IPS-18a (cell line): ENCODE measurements at regions not wholly inside any gene's neighbourhood (a gene's known extent, or its start where the extent isn't known, plus 50 kb on each side); places are given as distances from the start of the nearest gene placed in this dataset.
"Not testable (repeated sequence)": the region's sequence is repeated elsewhere in the genome, so short reads cannot be mapped to it uniquely, and the experiment has no call there.

Experiments used
- H3K27ac ChIP-seq: one replicate; pipeline ENCODE4 v1.5.1; 2013; ENCODE audit warnings: low read length
- H3K27me3 ChIP-seq: one replicate; pipeline ENCODE4 v1.6.1; 2013; ENCODE audit warnings: mild to moderate bottlenecking, low read length; ENCODE audit not compliant: control insufficient read depth, insufficient read depth
- H3K36me3 ChIP-seq: one replicate; pipeline ENCODE4 v1.6.1; 2013; ENCODE audit warnings: low read depth, low read length; ENCODE audit not compliant: control insufficient read depth
- H3K4me1 ChIP-seq: one replicate; pipeline ENCODE4 v1.6.1; 2013; ENCODE audit warnings: low read depth, low read length; ENCODE audit not compliant: control insufficient read depth
- H3K4me3 ChIP-seq: one replicate; pipeline ENCODE4 v1.5.1; 2013; ENCODE audit warnings: low read length
- H3K9ac ChIP-seq: one replicate; pipeline ENCODE4 v1.6.1; 2013; ENCODE audit warnings: mild to moderate bottlenecking, low read length, moderate library complexity
- H3K9me3 ChIP-seq: one replicate; pipeline ENCODE4 v1.6.1; 2013; ENCODE audit warnings: low read depth, low read length; ENCODE audit not compliant: control insufficient read depth

- no peak overlapping the region for H3K9ac ChIP-seq
- H3K4me1 ChIP-seq, result no peaks in the 10 kb centered on the region
- H3K36me3 ChIP-seq, result no peaks in the 10 kb centered on the region
- H3K4me3 ChIP-seq, result no peak overlapping the region
- no peak overlapping the region for H3K27ac ChIP-seq
- H3K27me3 ChIP-seq, result no peaks in the 10 kb centered on the region
- no peaks in the 10 kb centered on the region for H3K9me3 ChIP-seq
These were observed 98.2 kb upstream of the TMEM178A start for GRCh38 chr2:39567507-39567906.

- Histone ChIP-seq H3K27me3 (no peaks in the 10 kb centered on the region), H3K4me1 (no peaks in the 10 kb centered on the region), H3K27ac (no peak overlapping the region), H3K9ac (no peak overlapping the region), H3K36me3 (no peaks in the 10 kb centered on the region), H3K9me3 (no peaks in the 10 kb centered on the region), H3K4me3 (no peak overlapping the region)
These were observed 97.6 kb upstream of the TMEM178A start for GRCh38 chr2:39568116-39568515.

GRCh38 chr2:39568561-39569006 is 97.1 kb upstream of the TMEM178A start:
- Histone ChIP-seq H3K27me3 (no peaks in the 10 kb centered on the region), H3K9me3 (no peaks in the 10 kb centered on the region), H3K9ac (no peak overlapping the region), H3K36me3 (no peaks in the 10 kb centered on the region), H3K4me1 (no peaks in the 10 kb centered on the region), H3K27ac (no peak overlapping the region), H3K4me3 (no peak overlapping the region)

GRCh38 chr2:39570130-39570555 is 95.6 kb upstream of the TMEM178A start:
- Histone ChIP-seq H3K27ac (no peak overlapping the region), H3K27me3 (no peaks in the 10 kb centered on the region), H3K4me3 (no peak overlapping the region), H3K9ac (no peak overlapping the region), H3K9me3 (no peaks in the 10 kb centered on the region), H3K4me1 (no peaks in the 10 kb centered on the region), H3K36me3 (no peaks in the 10 kb centered on the region)

- no peak overlapping the region for H3K27ac ChIP-seq
- no peaks in the 10 kb centered on the region for H3K36me3 ChIP-seq
- H3K9me3 ChIP-seq, result no peaks in the 10 kb centered on the region
- no peaks in the 10 kb centered on the region for H3K27me3 ChIP-seq
- no peak overlapping the region for H3K4me3 ChIP-seq
- no peaks in the 10 kb centered on the region for H3K4me1 ChIP-seq
- H3K9ac ChIP-seq, result no peak overlapping the region
These were observed 95.1 kb upstream of the TMEM178A start for GRCh38 chr2:39570614-39571013.

- Histone ChIP-seq H3K27me3 (no peaks in the 10 kb centered on the region), H3K27ac (no peak overlapping the region), H3K9me3 (no peaks in the 10 kb centered on the region), H3K9ac (no peak overlapping the region), H3K36me3 (no peaks in the 10 kb centered on the region), H3K4me1 (no peaks in the 10 kb centered on the region), H3K4me3 (no peak overlapping the region)
These were observed 94.5 kb upstream of the TMEM178A start for GRCh38 chr2:39571111-39571731.

GRCh38 chr2:39573276-39573675 is 92.4 kb upstream of the TMEM178A start:
- no peak overlapping the region for H3K9ac ChIP-seq
- no peaks in the 10 kb centered on the region for H3K4me1 ChIP-seq
- H3K36me3 ChIP-seq, result no peaks in the 10 kb centered on the region
- no peaks in the 10 kb centered on the region for H3K27me3 ChIP-seq
- no peaks in the 10 kb centered on the region for H3K9me3 ChIP-seq
- no peak overlapping the region for H3K27ac ChIP-seq
- H3K4me3 ChIP-seq, result no peak overlapping the region

- Histone ChIP-seq H3K27me3 (no peaks in the 10 kb centered on the region), H3K27ac (no peak overlapping the region), H3K36me3 (no peaks in the 10 kb centered on the region), H3K4me1 (no peaks in the 10 kb centered on the region), H3K4me3 (no peak overlapping the region), H3K9ac (no peak overlapping the region), H3K9me3 (peaks cover 3% of the 10 kb centered on the region)
These were observed 83.9 kb upstream of the TMEM178A start for GRCh38 chr2:39581866-39582265.

GRCh38 chr2:39583213-39583612 is 82.5 kb upstream of the TMEM178A start:
- Histone ChIP-seq H3K4me1 (no peaks in the 10 kb centered on the region), H3K27ac (no peak overlapping the region), H3K36me3 (no peaks in the 10 kb centered on the region), H3K4me3 (no peak overlapping the region), H3K27me3 (no peaks in the 10 kb centered on the region), H3K9me3 (peaks cover 3% of the 10 kb centered on the region), H3K9ac (no peak overlapping the region)

GRCh38 chr2:39583781-39584180 is 81.9 kb upstream of the TMEM178A start:
- no peak overlapping the region for H3K27ac ChIP-seq
- H3K4me1 ChIP-seq, result no peaks in the 10 kb centered on the region
- peaks cover 3% of the 10 kb centered on the region for H3K9me3 ChIP-seq
- no peak overlapping the region for H3K4me3 ChIP-seq
- no peaks in the 10 kb centered on the region for H3K36me3 ChIP-seq
- no peak overlapping the region for H3K9ac ChIP-seq
- H3K27me3 ChIP-seq, result no peaks in the 10 kb centered on the region

GRCh38 chr2:39584283-39584965 is 81.3 kb upstream of the TMEM178A start:
- no peak overlapping the region for H3K27ac ChIP-seq
- H3K36me3 ChIP-seq, result no peaks in the 10 kb centered on the region
- H3K4me3 ChIP-seq, result no peak overlapping the region
- H3K27me3 ChIP-seq, result no peaks in the 10 kb centered on the region
- H3K9me3 ChIP-seq, result peaks cover 3% of the 10 kb centered on the region
- H3K4me1 ChIP-seq, result no peaks in the 10 kb centered on the region
- no peak overlapping the region for H3K9ac ChIP-seq

GRCh38 chr2:39585531-39585930 is 80.2 kb upstream of the TMEM178A start:
- H3K9ac ChIP-seq, H3K27me3 ChIP-seq, H3K27ac ChIP-seq, H3K4me1 ChIP-seq, H3K36me3 ChIP-seq, H3K4me3 ChIP-seq, H3K9me3 ChIP-seq: not testable (repeated sequence)
